CD4-positive, alpha-beta T cell treated with Interleukin-6 for 4 hours (primary cell): ENCODE measurements at regions not wholly inside any gene's neighbourhood (a gene's known extent, or its start where the extent isn't known, plus 50 kb on each side); places are given as distances from the start of the nearest gene placed in this dataset.

ENCODE experiments used
- DNase-seq: peaks from one replicate; pipeline ENCODE4 v3.0.0-alpha.2; 2020; ENCODE audit warnings: mixed read lengths

DNA sequence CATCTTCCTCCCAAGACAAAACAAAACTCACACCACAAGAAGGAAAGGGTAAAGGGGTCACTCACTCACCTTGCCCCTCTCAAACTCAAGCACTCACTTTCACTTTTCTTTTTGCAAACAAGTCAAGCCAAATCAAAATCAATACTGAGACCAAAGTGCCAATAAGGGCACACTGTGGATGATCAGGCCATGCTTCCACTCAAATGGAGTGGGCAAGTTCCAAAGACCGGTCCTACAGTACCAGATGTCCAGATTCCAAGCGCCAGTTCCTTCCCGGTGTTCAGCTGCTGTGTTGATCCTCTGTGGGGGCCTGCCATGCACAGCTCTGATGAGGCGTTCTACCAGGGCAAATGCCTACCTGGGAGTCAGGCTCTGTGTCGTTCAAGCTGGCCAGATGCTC is 162.6 kb upstream of the GRIK2 start:
- DNase-seq: no peak

DNA sequence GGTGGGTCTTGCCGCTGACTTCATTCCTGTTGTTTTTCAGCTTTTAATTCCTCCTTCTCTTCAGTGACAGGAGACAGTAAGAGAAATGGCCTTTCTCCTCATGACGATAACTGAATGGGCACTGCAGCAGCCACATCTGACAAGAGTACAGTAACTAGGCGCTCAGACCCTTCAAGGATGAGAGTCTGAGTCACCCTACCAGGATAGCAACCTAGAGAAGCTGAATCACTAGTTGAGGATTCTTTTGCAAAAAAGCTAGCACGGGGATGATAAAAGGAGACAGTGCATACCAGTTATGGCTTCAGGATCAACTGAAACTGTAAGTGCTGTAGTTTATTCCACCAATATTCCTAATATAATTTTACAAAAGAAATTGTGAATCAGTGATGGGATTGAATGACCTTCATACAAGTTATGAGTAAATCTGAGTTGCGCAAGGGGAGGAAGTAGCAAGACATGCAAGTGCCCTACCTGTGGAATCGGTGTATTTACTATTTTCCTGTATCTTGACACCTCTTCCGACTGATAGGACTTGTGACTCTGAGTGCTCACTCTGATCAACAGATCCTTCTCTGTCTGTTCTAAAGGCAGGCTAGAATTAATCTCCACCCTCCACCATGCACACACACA is 161.8 kb upstream of the GRIK2 start:
- DNase-seq: no peak

DNA sequence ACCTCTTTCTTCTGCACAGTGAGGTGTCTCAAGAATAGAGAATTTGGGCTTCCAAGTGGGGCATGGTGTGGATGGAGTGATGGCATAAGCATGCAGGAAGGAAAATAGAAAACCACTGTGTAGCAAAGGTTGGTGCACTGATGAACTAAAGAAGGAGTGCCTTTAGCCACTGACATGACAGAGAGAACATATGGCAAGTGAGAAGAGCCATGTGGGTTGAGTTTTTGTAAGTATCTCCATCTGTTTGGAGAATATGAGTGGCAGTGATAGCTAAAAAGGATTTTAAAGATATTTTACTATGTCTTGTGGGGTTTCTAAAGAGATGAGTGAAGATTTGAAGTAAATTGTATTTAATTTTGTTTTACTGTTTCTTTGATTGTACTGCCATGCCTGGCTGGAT is 160.5 kb upstream of the GRIK2 start:
- no peak for DNase-seq

DNA sequence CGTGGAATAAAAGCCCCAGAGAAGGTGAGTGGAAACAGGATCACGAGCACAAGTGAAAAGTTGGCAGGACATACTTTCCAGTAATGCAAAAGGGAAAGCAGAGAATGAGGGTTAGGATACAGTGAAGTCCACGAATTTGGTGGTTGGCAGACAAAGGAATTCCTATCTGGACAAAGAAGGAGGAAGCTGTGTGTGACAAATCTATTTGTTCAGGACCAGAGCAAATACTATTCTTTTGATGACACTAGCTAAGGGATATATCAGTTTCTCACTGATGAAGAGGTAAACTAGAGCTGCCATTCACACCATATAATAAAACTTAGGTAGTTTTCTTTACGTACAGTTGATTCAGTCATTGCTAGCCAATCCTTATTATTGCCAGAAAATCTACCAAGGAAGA is 156.8 kb upstream of the GRIK2 start:
- DNase-seq: no peak

DNA sequence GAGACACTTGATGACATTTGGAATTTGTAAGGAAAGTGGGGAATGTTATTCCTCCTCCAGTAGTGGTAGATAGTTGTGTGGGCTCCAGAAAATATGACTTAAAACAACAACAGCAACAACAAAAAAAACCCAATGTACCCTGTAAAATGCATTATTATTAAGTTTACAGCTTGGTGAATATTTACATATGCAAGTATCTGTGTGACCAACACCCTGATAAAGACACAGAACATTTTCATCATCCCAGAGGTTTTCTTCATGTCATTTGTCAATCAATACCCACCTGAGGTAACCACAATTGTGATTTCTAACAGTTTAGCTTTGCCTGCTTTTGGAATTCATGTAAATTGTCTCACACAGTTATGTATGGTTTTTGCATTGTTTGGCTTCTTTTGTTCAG is 152.1 kb upstream of the GRIK2 start:
- DNase-seq: no peak

DNA sequence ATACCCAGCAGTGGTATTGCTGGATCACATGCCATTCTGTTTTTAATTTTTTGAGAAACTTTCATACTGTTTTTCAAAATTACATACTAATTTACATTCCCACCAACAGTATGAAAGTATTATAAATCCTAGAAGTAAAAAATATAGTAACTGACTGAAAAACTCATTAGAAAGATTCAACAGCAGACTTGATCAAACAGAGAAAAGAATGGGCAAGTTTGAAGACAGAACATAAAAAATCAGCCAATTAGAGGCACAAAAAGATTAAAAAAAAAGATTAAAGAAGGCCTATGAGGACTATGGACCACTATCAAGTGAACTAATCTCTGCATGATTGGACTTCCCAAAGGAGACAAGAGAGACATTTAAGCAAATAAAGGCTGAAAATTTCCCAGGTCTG is 144.0 kb upstream of the GRIK2 start:
- no peak for DNase-seq

DNA sequence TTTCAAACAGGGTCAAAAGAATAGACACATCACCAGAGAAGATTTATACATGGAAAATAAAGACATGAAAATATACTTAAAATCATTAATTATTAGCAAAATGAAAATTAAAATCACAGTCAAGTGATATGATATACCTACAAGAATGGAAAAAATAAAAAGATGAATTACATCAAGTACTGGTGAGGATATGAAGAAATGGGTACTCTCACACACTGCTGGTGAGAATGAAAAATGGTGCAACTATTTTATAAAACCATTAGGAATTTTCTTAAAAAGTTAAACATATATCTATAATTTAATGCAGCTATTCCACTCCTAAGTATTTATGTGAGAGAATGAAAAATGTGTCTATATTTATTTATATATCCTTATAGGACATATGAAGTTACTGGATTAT is 136.3 kb upstream of the GRIK2 start:
- DNase-seq: no peak

DNA sequence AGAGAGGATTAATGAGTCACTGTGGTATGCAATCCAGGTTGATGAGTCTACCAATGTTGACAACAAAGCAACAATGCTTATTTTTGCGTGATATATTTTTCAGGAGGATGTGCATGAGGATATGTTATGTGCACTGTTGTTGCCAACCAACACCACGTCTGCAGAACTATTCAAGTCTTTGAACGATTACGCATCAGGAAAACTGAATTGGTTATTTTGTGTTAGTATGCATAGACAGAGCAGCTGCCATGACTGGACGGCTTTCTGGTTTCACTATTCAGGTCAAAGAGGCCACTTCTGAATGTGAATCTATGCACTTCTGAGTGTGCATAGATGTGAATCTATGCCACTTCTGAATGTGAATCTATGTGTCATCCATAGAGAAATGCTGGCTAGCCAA is 134.0 kb upstream of the GRIK2 start:
- DNase-seq: no peak

DNA sequence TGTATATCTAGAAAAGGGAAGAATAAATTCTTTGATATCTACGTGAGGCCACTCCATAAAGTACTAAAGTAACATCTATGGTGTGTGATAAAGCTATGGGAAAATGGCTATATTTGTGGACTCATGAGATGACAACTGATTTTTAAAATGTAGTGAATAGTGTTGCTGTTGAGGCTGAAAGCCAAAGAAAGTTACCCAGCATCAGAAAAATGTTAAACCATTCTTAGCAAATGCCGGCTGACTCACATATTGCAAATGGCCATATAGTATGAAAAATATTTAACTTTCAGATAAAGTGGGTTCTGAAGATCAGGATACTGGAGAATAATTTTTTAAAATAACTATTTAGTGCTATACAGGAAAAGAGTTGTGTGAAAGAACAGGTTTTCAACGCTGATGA is 129.9 kb upstream of the GRIK2 start:
- no peak for DNase-seq

DNA sequence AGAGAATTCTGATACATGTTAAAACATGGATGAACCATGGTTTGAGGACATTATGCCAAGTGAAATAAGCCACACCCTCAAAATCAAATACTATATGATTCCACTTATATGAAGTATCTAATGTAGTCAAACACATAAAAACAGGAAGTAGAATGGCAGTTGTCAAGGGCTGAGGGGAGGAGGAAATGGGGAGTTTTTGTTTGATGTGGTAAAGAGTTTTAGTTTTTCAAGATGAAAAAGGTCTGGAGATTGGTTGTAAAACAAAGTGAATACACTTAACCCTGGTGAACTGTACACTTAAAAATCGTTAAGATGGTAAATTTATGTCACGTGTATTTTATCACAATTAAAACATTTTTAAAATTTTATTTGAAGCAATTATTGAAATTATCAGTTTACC is 127.4 kb upstream of the GRIK2 start:
- no peak for DNase-seq

DNA sequence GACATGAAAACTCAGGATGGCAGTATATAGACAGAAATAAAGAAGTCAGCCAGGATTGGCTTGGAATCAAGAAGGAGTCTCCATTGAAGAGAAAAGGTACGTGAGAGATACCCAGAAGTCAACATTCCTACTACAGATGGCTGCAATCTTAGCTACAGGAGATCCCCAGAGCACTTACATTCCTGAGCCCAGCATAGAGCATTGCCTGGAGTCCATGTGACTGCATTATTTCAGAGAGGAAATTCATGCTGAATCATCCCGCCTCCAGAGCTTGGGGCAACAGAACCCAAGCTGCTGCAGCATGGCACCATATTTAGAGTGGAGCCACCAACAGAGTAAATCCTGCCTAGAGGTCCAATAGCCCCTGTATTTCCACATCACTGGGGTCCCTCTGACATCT is 125.0 kb upstream of the GRIK2 start:
- no peak for DNase-seq

DNA sequence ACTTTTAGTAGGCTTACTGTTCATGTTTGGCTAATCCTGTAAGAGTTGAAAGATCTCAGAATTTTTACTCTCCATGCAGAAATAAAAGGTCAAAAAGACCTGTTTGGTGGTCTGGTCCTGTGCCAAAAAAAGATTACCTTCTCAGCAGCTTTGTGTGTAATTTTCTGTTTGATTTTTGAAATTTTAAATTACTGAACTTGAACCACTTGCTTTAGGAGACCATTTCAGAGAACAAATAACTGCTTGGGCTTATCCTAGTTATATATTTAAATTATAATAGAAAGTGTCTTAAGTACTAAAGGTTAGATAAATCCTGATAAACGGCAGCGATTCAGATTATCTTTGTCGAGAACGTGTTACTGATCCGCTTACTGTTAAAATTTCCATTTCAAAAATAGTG is 118.3 kb upstream of the GRIK2 start:
- DNase-seq: no peak

DNA sequence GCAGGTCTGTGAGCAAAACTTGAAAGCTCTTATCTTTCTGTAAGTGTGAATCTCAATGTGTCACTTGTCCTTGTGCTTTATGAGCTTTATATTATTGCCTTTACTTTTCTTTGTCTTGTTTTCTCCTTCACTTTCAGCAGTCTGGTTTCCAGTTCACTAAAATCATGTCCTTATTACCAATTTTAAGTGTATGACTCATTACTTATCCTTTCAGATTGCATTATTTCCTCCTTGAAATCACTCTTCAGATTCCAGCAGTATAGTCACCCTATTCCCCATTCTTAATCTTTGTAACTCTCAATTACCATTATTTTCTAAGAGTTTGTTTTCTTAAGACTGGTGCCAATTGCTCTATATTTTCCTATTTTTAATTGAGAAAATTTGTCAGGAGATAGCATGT is 117.4 kb upstream of the GRIK2 start:
- no peak for DNase-seq

DNA sequence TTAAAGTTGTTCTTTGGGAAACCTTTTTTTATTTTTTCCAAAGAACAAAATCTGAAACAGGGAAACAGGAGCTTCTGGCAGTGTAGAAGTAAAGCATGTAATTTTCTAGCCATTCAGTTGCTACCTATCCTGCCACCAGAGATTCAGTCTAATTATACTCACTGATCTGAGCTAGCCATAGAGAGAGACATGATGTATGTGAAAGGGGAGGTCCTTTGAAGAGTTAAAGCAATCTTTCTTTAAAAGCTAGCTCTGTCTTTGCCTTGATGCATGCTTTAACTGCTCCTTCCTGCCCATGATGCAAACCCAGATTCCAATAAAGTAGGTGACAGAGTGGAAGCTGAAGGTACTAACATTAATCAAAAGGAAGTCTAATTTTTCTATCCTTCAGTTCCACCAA is 114.1 kb upstream of the GRIK2 start:
- DNase-seq: no peak

DNA sequence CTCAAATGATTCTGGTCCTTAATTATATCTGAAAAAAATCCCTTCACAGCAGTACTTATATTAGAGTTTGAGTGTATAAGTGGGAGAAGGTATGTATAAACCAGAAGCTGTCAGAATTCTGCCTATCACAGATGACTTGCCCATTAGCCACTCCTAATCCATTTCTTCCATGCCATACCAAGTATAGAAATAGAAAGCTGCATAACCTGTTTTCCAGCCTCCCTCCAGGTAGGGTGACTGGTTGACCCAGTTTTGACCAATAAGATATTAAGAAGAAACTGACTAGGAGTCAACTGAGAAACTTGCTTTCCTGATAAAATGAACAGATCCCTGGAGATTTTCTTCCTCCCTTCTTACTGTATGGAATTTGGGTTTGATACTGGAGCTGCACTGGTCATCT is 112.2 kb upstream of the GRIK2 start:
- DNase-seq: no peak

DNA sequence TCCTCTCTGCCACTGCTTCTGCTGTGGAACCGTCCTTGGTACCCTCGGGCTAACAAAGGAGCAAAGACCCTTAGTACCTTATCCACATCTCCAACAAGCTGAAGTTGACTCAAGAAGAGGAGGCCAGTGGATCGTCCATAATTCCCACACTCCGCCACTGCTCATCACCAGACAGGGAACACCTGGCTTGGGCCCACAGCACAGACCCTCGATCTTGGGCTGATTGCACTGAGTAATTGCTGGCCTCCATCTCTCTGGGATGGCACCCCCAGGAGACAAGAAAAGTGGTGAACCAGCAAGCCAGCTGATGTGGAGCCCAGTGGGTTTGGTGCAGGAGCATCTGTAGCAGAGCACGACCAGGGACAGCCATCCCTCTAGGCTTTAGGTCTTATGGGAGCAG is 109.4 kb upstream of the GRIK2 start:
- no peak for DNase-seq

DNA sequence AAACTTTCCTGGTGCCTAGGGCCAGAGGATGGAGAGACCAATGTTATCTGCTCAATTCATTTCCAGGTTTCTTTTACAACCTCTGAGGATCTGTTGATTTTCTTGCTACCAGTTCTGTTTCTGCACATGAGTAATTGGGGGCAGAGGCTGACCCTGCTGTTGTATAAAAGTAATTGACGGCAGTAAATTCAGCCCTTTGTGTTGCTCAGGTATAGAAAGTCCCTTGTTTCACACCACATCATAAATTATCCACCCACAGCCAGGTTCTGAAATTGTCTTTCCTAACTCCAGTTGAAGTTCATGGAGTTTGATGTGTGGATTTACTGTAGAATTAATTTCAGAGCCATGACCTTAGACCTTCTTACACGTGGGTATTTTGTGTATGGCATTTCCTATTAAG is 107.4 kb upstream of the GRIK2 start:
- DNase-seq: no peak

DNA sequence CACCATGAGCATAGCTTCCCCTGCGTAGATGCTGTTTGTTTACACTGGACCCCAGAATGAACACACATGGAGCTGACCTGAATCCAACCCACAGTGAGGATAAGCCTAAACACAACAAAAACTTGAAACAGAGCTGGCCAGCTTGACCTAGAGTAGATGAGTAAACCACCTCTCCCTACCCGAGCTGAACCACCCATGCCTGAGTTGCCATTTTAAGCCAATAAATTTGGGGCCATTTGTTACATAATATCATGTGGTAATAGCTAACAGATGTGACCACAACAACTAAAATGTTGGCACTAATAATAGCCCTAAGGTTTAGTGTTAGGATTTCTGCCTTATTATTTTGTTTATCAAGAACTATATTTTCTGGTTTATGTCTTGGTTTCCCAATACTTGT is 103.2 kb upstream of the GRIK2 start:
- DNase-seq: no peak

DNA sequence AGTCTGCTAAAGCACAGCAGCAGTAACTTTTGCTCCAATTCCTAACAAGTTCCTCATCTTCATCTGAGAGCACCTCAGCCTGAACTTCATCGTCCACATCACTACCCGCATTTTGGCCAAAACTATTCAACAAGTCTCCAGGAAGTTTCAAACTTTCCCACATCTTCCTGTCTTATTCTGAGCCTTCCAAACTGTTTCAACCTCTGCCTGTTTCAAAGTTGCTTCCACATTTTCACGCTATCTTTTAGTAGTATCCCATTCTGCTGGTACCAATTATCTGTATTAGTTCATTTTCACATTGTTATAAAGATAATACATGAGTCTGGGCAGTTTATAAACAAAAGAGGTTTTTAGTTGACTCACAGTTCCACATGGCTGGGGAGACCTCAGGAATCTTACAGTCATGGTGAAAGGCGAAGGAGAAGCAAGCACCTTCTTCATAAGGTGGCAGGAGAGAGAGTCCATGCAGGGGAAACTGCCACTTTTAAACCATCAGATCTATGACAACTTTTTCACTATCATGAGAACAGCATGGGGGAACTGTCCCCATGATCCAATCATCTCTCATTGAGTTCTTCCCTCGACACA is 99.4 kb upstream of the GRIK2 start:
- DNase-seq: no peak

DNA sequence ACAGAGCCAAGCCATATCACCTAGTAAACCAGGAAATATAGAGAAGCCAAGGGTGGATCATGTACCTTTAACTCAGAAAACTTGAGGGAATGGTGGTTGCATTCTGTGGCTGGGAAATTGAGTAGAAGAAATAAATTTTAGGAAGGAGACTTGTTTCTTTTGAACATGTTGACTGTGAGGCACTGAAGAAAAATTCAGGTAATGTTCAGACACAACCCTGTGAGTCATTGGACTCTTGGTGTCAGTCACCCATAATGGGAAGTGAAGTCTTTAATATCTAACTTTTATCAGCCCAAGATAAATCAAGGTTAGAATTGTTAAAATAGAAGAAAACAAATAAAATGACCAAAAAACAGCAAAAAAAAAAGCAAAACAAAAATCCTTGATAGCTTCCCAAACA is 98.8 kb upstream of the GRIK2 start:
- no peak for DNase-seq

DNA sequence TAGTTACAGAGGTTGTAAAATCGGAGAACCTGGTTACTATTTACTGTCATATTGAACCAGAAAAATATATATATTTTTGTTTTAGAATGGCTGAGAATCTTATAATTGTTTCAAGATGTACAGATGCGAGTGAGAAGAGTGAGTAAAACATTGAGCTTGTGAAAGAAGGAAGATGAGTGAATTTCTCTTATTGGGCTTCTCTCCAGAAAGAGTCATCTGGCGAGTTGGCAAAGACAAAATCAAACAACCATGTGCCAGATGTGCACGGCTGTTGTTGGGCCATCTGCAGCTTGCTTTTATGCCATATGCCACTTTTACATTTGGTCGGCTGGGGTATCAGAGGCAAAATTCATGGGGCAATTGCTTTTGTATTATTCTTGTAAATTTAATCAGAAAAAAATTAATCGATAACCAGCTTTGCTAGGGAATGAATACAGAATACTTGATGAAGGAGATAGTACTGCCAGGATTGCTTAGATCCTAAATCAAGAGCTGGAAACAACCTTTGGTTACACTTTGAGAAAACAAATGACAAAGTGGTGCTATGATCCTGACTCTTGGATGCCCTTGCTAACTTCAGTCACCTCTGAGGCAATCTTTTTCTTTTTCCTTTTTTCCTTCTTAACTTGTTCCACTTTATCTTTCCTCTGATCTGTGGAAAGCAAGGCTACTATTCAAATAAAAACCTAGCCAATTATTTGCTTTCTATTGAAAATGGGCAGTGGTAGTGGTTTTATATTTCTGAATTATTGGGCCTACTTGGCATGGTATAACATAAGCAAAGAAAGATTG is 97.1 kb upstream of the GRIK2 start:
- DNase-seq: no peak

DNA sequence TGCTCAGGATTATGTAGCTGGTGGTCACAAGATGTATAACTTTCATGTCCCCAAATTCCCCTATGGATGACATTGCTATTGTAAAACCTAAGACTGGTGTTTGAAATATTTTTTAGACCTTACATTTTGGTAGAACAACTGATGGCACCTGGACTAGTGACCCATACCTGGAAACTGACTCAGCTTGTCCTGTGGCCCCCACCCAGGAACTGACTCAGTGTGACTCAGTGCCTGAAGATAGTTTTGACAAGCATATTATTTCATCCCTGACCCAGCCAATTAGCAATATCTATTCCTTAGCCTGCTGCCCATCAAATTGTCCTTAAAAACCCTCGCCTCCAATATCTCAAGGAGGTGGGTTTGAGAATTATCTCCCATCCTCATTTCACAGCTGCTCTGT is 90.9 kb upstream of the GRIK2 start:
- DNase-seq: no peak

DNA sequence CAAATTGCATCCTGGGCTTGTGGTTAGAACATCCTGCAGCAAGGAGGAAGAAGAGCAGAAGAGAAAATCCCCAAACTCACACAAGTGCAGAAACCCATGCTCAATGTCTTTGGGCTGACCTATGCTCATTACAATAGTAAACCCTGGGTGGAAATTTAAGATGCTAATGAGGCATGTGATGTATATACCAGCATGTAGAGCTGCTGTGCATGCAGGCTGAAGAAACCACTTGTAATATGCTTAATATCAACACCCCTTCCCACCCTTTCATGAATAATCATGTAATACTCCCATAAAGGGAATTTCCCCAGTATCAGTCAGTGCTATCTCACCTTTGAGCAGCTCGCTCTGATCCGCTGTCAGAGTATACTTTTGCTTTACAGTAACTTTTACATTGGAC is 90.0 kb upstream of the GRIK2 start:
- no peak for DNase-seq

DNA sequence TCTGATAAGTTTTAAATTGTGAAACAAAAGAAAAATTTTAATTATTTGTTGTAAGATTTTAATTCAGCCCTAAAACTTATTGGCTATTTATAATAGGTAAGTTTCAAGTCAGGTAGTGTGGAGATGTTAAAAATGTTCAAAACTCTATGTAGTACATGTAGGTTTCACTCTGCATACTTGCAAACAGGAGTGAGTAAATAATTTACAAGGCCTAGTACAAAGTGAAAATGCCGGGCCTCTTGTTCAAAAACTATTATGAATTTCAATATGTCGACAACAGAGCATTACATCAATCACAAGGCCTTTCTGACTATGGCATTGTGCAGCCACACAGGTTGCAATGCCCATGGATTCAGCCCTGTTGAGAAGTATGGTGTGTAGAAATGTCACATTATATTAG is 80.9 kb upstream of the GRIK2 start:
- no peak for DNase-seq

DNA sequence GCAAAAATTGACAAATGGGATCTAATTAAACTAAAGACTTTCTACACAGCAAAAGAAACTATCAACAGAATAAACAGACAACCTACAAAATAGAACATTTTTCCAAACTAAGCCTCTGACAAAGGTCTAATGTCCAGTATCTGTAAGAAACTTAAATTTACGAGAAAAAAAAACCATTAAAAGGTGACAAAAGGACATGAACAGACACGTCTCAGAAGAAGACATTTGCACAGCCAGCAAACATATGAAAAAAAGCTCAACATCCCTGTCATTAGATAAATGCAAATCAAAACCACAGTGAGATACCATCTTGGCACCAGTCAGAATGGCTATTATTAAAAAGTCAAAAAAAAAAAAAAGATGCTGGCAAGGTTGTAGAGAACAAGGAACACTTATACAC is 70.6 kb upstream of the GRIK2 start:
- DNase-seq: no peak
